Prostate gland (tissue), 2 donors: ENCODE measurements at regions not wholly inside any gene's neighbourhood (a gene's known extent, or its start where the extent isn't known, plus 50 kb on each side); places are given as distances from the start of the nearest gene placed in this dataset.

Experiments used
- DNase-seq: peaks from one replicate; pipeline ENCODE4 v3.0.0-alpha.2; 2019; ENCODE audit warnings: low spot score
- H3K27ac ChIP-seq, 2 donors: fragments of 200-600 bp; sonication (generic); 2 replicates each; pipeline ENCODE4 v1.5.1; 2017 to 2019
- H3K27me3 ChIP-seq: fragments of 200-600 bp; sonication (generic); replicated peaks from 2 replicates; pipeline ENCODE4 v1.5.1; 2019; ENCODE audit not compliant: insufficient read depth
- H3K36me3 ChIP-seq, 2 donors: fragments of 200-600 bp; sonication (generic); 1 replicate in 1 of 2; 2 replicates in 1 of 2; pipeline versions ENCODE4 v1.5.1 to v1.8.1; 2017 to 2019
- H3K4me1 ChIP-seq: fragments of 200-600 bp; sonication (generic); replicated peaks from 2 replicates; pipeline ENCODE4 v1.5.1; 2019
- H3K4me3 ChIP-seq, 2 donors: fragments of 200-600 bp; sonication (generic); 2 replicates each; pipeline ENCODE4 v1.5.1; 2017 to 2019
- H3K9me3 ChIP-seq: fragments of 200-600 bp; sonication (generic); 2 replicates; pipeline ENCODE4 v1.5.1; 2017
- CTCF ChIP-seq, 4 experiments: fragments of 200-600 bp in 2 of 4; fragments of 450-650 bp in 2 of 4; sonication (generic) in 2 of 4; IDR thresholded peaks; 1 replicate in 3 of 4; 2 replicates in 1 of 4; pipeline ENCODE4 v1.5.1; 2016 to 2019; ENCODE audit warnings: antibody characterized with exemption in 4 of 4, mild to moderate bottlenecking in 2 of 4, moderate library complexity in 2 of 4
- POLR2A ChIP-seq: fragments of 450-650 bp; IDR thresholded peaks from one replicate; pipeline ENCODE4 v1.6.1; 2016; ENCODE audit warnings: antibody characterized with exemption, mild to moderate bottlenecking
- POLR2AphosphoS5 ChIP-seq: sonication (generic); formaldehyde crosslinking; IDR thresholded peaks from one replicate; pipeline ENCODE4 v1.6.1; 2017; ENCODE audit warnings: antibody characterized with exemption
- WGBS: methylation state at CpG from one replicate; pipeline ENCODE4 v1.1.5; 2018; 5-methylcytosine and 5-hydroxymethylcytosine counted together
- intact Hi-C: fragments of 100-400 bp; cut with DNase I; formaldehyde crosslinking; loops from one replicate; pipeline ENCODE4 v1.14.2; 2022

- Histone ChIP-seq H3K4me3 (no peak overlapping the region), H3K9me3 (no peaks in the 10 kb centered on the region), H3K27ac (no peak overlapping the region), H3K4me1 (no peaks in the 10 kb centered on the region), H3K27me3 (no peaks in the 10 kb centered on the region), H3K36me3 (no peaks in the 10 kb centered on the region)
- TF ChIP-seq POLR2AphosphoS5 = no peak
- no peak for TF ChIP-seq CTCF (IDR thresholded peaks at IDR 0.05)
- no peak for TF ChIP-seq POLR2A
- intact Hi-C loops = no loop called here
- DNase-seq = no peak
- WGBS = 79% methylated on average over 3 of the region's 3 CpGs
These were observed 224.9 kb upstream of the PCDH7 start for GRCh38 chr4:30495251-30495650.

GRCh38 chr4:30495651-30496310 lies 224.4 kb upstream of the PCDH7 start:
- WGBS = 53% methylated on average over 3 of the region's 3 CpGs

GRCh38 chr4:30511751-30512150 lies 208.4 kb upstream of the PCDH7 start:
- H3K27ac ChIP-seq = no peak overlapping the region
- no peak overlapping the region for H3K4me3 ChIP-seq
- H3K27me3 ChIP-seq = no peaks in the 10 kb centered on the region
- no peak for DNase-seq
- TF ChIP-seq POLR2AphosphoS5 = no peak
- no peak for TF ChIP-seq POLR2A
- no peak for TF ChIP-seq CTCF (IDR thresholded peaks at IDR 0.05)
- intact Hi-C loops = no loop called here
- H3K4me1 ChIP-seq = no peaks in the 10 kb centered on the region
- H3K9me3 ChIP-seq = no peaks in the 10 kb centered on the region
- no peaks in the 10 kb centered on the region for H3K36me3 ChIP-seq

More at GRCh38 chr4:30495651-30496310, 224.4 kb upstream of the PCDH7 start:
- no peaks in the 10 kb centered on the region for H3K27me3 ChIP-seq
- H3K9me3 ChIP-seq = no peaks in the 10 kb centered on the region
- H3K36me3 ChIP-seq = no peaks in the 10 kb centered on the region
- no peak for TF ChIP-seq POLR2A
- DNase-seq = no peak
- no peak overlapping the region for H3K27ac ChIP-seq
- intact Hi-C loops = no loop called here
- H3K4me3 ChIP-seq = no peak overlapping the region
- H3K4me1 ChIP-seq = no peaks in the 10 kb centered on the region

- no peaks in the 10 kb centered on the region for H3K36me3 ChIP-seq
- no peaks in the 10 kb centered on the region for H3K9me3 ChIP-seq
- H3K27ac ChIP-seq = no peak overlapping the region
- no peak for DNase-seq
- TF ChIP-seq POLR2A = no peak
- no peak for TF ChIP-seq CTCF (IDR thresholded peaks at IDR 0.05)
- no peak for TF ChIP-seq POLR2AphosphoS5
- intact Hi-C loops = no loop called here
- no peaks in the 10 kb centered on the region for H3K4me1 ChIP-seq
- H3K4me3 ChIP-seq = no peak overlapping the region
- 52% methylated on average over 2 of the region's 2 CpGs for WGBS
- H3K27me3 ChIP-seq = no peaks in the 10 kb centered on the region
These were observed 202.0 kb upstream of the PCDH7 start for GRCh38 chr4:30518211-30518610.

GRCh38 chr4:30525662-30526315 lies 194.4 kb upstream of the PCDH7 start:
- no peaks in the 10 kb centered on the region for H3K4me1 ChIP-seq

More at GRCh38 chr4:30525662-30526315, 194.4 kb upstream of the PCDH7 start:
- no peak overlapping the region for H3K4me3 ChIP-seq
- WGBS = 90% methylated on average over 5 of the region's 5 CpGs
- H3K27ac ChIP-seq = no peak overlapping the region
- H3K9me3 ChIP-seq = no peaks in the 10 kb centered on the region
- TF ChIP-seq POLR2A (no peak), CTCF (IDR thresholded peaks at IDR 0.05) (no peak), POLR2AphosphoS5 (no peak)
- H3K36me3 ChIP-seq = no peaks in the 10 kb centered on the region
- no peaks in the 10 kb centered on the region for H3K27me3 ChIP-seq
- no peak for DNase-seq
- intact Hi-C loops = no loop called here
